ENCODE measurements at regions not wholly inside any gene's neighbourhood (a gene's known extent, or its start where the extent isn't known, plus 50 kb on each side); places are given as distances from the start of the nearest gene placed in this dataset.

DNA sequence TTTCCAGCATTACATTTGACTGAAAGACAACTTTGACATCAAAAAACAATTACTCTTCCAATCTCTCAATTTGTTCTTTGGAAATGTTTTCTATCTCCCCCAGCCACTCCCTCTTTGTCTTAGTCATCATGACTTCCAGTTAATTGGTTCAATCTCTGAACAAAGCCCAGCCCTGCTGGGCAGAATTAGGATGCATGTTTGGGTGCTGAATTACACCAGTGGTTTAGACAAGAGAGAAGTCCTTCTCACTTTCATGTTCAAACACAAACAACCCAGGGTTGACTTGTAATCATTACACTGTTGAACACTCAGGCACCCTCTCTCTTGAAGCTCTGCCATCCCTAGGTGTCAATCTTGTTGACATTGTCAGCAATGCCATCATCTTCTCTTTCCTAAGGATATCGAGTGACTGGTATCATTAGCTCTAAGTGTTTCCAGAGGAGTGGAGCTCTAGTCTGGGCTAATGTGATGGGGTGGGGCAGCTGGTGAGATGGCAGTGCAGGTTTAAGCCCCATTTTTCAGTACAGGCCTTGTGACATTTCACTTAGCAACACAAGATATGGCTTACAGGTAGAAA lies 90.8 kb upstream of the MEIS1 start:
- TF ChIP-seq, protein P1, sequence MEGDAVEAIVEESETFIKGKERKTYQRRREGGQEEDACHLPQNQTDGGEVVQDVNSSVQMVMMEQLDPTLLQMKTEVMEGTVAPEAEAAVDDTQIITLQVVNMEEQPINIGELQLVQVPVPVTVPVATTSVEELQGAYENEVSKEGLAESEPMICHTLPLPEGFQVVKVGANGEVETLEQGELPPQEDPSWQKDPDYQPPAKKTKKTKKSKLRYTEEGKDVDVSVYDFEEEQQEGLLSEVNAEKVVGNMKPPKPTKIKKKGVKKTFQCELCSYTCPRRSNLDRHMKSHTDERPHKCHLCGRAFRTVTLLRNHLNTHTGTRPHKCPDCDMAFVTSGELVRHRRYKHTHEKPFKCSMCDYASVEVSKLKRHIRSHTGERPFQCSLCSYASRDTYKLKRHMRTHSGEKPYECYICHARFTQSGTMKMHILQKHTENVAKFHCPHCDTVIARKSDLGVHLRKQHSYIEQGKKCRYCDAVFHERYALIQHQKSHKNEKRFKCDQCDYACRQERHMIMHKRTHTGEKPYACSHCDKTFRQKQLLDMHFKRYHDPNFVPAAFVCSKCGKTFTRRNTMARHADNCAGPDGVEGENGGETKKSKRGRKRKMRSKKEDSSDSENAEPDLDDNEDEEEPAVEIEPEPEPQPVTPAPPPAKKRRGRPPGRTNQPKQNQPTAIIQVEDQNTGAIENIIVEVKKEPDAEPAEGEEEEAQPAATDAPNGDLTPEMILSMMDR (conservative IDR thresholded peaks at IDR 0.05), result no peak
- no peak for TF ChIP-seq ZFX (IDR thresholded peaks at IDR 0.05)

Measured in C4-2B (cell line).